Fibroblast of the aortic adventitia (primary cell): ENCODE measurements at regions not wholly inside any gene's neighbourhood (a gene's known extent, or its start where the extent isn't known, plus 50 kb on each side); places are given as distances from the start of the nearest gene placed in this dataset.

ENCODE experiments used
- DNase-seq: peaks from one replicate; pipeline ENCODE4 v3.0.0-alpha.2; 2010; ENCODE audit warnings: low read depth
- H3K4me3 ChIP-seq: 2 replicates; pipeline ENCODE4 v1.5.1; 2011; ENCODE audit warnings: low read depth, mild to moderate bottlenecking, control low read depth, low read length, moderate library complexity
- CTCF ChIP-seq: IDR thresholded peaks from 2 replicates; pipeline ENCODE4 v1.5.1; 2011; ENCODE audit warnings: mild to moderate bottlenecking, low read length, control low read depth, inconsistent platforms; ENCODE audit not compliant: insufficient read depth

DNA sequence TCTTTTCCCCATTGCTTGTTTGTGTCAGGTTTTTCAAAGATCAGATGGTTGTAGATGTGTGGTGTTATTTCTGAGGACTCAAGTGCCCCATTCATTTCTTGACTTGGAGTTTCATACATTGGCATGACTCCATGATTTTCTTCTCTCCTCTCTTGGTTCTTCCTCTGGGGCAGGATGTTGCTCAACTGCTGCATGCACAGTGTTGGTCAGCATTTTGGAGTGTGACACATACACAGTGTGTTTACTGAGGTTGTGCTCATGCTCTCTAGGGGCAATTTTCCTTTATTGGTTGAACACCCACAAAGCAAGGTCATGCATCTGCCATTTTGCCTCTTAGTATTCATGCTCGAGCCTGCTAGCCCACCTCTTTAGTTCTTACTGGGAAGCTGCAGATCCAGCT is 1993.8 kb downstream of the ARAP2 start:
- no peak overlapping the region for H3K4me3 ChIP-seq
- TF ChIP-seq CTCF, result no peak
- DNase-seq, result peak; percentile 43

GRCh38 chr4:34253239-34253638 is 1991.1 kb downstream of the ARAP2 start:
- no peak overlapping the region for H3K4me3 ChIP-seq
- no peak for DNase-seq
- TF ChIP-seq CTCF, result no peak

- peak; percentile 54 for DNase-seq
- no peak overlapping the region for H3K4me3 ChIP-seq
- TF ChIP-seq CTCF, result no peak
These were observed 1986.1 kb downstream of the ARAP2 start for GRCh38 chr4:34258176-34258575.

DNA sequence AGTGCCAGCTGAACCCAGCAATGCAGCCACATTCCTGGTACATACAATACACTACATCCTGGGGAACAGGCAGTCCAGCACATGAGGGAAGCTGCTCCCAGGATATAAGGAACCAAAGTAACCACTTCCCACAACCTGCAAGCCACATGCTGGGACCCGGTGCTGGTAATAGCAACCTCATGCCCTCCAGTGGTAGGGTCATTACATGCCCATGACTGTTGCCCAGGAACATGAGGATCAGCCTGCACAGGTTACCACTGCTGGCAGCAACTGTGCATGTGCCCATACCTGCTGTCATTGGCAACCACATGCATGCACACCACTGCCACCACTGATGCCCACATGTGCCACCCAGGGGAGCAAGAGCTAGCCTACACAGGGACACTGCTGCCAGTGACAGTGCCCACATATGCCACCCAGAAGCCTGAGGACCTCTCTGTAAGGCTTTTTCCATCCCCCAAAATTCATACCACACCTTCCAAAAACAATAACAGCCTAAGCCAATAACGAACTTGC is 1982.5 kb downstream of the ARAP2 start:
- TF ChIP-seq CTCF, result no peak
- H3K4me3 ChIP-seq, result no peak overlapping the region
- DNase-seq, result no peak

DNA sequence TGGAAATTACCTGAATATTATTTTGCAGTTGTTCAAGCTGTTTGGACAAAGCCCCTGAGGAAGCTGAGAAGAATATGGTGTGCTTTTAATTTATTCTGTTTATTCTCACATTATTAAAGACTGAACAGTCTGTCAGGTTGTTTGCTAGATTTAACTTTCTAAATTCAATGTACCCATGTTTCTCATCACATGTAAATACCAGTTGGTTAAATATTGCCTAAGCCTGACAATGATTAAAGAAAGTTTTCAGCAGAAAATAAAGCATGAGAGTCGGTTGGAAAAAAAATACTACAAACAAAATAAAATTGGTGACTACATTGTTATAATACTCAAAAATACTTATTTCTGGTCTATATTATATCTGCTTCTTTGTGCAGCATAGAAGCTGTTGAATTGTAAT is 1974.7 kb downstream of the ARAP2 start:
- DNase-seq, result no peak
- no peak overlapping the region for H3K4me3 ChIP-seq
- TF ChIP-seq CTCF, result no peak

GRCh38 chr4:34271479-34272355 is 1972.6 kb downstream of the ARAP2 start:
- no peak for TF ChIP-seq CTCF
- no peak overlapping the region for H3K4me3 ChIP-seq
- no peak for DNase-seq
